ENCODE measurements at regions not wholly inside any gene's neighbourhood (a gene's known extent, or its start where the extent isn't known, plus 50 kb on each side); places are given as distances from the start of the nearest gene placed in this dataset.
"Not testable (repeated sequence)": the region's sequence is repeated elsewhere in the genome, so short reads cannot be mapped to it uniquely, and the experiment has no call there.

DNA sequence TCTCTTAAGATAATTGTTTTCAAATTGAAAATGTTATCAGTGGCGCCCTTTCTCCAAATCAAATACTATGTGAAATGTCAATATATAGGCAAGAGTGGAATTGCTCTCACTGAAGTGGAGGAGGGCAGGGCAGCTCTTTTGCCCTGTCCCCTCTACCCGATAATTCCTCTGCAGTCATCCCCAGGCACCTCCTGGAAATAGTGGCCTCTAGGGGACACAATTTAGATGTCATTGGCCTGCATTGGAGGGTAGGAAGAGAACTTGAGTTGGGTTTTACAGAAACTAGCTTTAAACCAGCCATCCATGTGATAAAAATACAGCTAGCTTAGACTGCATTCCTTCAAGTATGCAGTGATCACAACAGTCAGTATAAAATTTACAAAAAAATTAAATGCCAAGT is 288.9 kb downstream of the EDEM1 start:
- no peak for DNase-seq (ENCODE audit: low read depth)

GRCh38 chr3:5479229-5479799 is 291.8 kb downstream of the EDEM1 start:
- DNase-seq (ENCODE audit: low read depth), result no peak

GRCh38 chr3:5480190-5480589 is 292.7 kb downstream of the EDEM1 start:
- DNase-seq (ENCODE audit: low read depth), result no peak

- DNase-seq (ENCODE audit: low read depth), result no peak
These were observed 297.9 kb downstream of the EDEM1 start for GRCh38 chr3:5485427-5485826.

- no peak for DNase-seq (ENCODE audit: low read depth)
These were observed 301.3 kb downstream of the EDEM1 start for GRCh38 chr3:5488771-5489170.

DNA sequence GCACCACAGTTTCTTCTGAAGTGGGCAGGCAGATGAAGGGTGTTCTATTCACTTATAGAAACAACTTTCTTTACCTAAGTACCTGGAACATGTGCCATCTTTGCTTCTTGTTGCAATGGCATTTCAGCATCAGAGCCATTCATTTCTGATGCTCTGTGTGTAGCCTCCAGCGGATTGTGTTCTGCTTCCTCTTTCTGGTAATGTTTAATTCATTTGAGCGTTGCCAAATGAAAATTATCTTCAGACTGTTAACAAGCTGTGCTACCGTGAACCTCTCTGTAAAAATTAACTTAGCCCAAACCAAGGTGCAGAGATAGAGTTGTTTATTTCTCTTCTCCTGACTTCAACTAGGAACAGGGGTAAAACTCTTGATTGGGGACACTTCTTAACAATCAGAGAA is 302.0 kb downstream of the EDEM1 start:
- DNase-seq (ENCODE audit: low read depth), result no peak

DNA sequence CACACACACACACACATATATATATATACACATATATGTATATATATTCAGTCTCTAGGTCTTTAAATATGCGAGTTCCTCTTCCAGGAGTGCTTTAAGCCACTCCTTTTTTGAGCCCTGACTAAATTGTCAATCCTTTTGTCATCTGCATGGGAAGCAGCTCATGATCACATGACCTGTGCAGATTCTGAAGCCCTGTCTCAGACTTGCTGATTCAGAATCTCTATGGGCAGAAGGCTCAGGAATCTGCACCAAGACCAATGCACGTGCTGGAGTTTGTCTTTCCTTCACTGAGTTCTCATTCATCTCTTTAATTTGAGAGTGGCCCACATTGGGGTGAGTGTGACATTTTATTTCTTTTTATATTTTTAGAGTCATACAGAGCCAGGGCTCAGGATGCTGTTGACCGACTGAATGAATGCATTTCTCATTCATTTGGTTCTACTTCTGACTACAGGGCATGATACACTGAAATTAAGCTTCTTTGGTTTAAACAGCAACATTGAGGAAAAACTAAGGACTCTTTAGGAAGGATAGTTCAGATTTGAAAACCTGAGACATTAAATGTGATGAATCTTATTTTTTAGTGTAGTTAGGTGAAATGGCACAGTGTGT is 307.5 kb downstream of the EDEM1 start:
- DNase-seq (ENCODE audit: low read depth), result no peak

GRCh38 chr3:5497497-5497896 is 310.0 kb downstream of the EDEM1 start:
- DNase-seq (ENCODE audit: low read depth), result no peak

DNA sequence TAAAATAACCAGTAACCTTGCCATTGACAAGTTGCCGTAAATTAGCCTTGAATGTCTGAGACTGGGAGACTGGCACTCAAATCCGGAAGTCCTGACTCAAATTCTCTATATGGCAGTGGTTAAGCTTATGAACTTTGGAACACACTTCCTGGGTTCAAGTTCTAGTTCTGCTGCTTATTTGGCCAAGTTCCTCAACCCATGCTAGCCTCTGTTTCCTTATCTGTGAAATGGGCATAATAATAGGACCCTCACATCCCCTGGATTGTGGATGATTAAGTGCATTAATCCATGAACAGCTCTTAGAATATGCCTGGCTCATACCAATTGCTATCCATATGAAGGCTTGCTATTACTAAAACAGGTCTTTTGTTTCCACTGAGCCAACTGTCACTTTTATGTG is 311.5 kb downstream of the EDEM1 start:
- DNase-seq (ENCODE audit: low read depth), result no peak

DNA sequence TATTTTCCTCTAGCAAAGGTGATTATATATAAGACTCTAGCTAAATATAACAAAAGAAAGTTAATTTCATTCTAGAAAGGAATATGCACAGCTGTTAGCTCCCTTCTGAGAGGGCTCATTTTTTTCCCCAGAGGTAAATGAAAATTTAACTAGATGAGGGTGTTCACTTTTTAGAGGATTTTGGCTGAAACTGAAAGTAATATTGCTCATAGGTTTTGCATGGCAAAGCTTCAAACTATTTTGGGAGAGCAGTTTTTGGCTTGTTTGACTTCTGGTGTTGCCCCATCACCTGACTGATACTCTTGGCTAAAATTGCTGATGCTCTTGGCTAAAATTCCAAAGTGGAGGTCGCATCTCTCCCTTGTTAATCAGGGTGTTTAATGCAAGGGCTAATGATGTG is 311.9 kb downstream of the EDEM1 start:
- no peak for DNase-seq (ENCODE audit: low read depth)

DNA sequence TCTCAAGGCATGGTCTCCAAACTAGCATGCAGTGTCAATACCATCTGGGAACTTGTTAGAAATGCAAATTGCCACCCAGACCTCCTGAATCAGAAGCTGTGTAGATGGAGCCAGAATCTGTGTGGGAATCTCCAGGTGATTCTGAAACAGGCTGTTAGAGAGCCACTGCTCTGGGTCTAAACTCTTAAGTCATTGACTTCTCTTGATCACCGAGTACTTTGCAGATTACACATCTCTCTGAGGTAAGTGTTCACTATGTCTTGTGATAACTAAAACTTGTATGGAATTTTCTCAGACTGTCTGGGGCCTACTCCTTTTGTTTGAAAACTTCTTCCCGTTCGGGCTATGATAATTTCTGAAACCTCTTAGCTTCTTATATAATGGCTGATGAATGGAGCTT is 315.6 kb downstream of the EDEM1 start:
- no peak for DNase-seq (ENCODE audit: low read depth)

DNA sequence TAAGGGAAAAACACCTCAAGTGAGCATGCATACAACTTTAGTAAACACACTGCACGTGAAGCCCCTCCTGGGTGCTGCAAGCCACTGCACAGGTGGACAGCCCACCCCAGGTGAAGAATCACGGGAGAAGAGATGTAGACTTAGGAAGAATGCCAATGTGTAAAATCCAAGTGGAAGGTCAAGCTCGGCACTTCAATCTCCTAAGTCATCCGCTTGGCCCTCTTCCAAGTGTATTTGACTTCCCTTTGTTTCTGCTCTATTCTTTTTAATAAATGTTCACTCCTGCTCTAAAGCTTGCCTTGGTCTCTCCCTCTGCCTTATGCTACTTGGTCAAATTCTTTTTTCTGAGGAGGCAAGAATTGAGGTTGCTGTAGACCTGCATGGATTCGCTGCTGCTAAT is 316.6 kb downstream of the EDEM1 start:
- no peak for DNase-seq (ENCODE audit: low read depth)

DNA sequence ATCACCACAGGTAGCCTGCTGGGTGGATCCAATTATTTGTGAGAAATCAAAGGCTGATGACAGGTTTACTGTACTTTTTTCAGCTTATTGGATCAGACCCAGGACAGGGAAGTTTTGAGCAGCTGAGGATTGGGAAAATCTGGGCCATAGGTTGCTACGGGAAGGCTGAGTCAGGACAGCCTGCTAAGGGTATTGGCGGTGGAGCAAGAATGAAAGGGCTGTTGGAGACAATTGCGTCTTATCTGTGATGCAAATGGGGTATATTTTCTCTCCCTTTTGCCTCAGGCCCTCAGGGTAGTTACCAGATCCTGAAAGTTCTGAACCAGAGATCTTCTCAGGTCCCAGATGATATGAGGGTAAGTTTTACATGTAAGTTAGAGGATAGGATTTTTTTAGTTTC is 317.7 kb downstream of the EDEM1 start:
- no peak for DNase-seq (ENCODE audit: low read depth)

GRCh38 chr3:5505997-5506396 is 318.5 kb downstream of the EDEM1 start:
- no peak for DNase-seq (ENCODE audit: low read depth)

GRCh38 chr3:5508860-5509259 is 321.4 kb downstream of the EDEM1 start:
- not testable (repeated sequence) for DNase-seq (ENCODE audit: low read depth)

- DNase-seq (ENCODE audit: low read depth), result no peak
These were observed 322.8 kb downstream of the EDEM1 start for GRCh38 chr3:5510300-5510699.

GRCh38 chr3:5517921-5518320 is 330.4 kb downstream of the EDEM1 start:
- no peak for DNase-seq (ENCODE audit: low read depth)

- no peak for DNase-seq (ENCODE audit: low read depth)
These were observed 332.7 kb downstream of the EDEM1 start for GRCh38 chr3:5520237-5520636.

DNA sequence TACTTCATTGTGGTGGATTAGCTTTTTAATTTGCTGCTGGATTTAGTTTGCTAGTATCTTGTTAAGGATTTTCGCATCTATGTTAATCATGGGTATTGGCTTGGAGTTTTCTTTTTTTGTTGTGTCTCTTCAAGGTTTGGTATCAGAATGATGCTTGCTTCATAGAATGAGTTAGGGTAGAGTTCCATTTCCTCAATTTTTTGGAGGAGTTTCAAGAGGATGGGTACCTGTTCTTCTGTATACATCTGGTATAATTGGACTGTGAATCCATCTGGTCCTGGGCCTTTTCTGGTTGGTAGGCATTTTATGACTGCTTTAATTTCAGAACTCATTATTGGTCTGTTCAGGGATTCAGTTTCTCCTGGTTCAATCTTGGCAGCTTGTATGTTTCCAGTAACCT is 335.6 kb downstream of the EDEM1 start:
- no peak for DNase-seq (ENCODE audit: low read depth)

DNA sequence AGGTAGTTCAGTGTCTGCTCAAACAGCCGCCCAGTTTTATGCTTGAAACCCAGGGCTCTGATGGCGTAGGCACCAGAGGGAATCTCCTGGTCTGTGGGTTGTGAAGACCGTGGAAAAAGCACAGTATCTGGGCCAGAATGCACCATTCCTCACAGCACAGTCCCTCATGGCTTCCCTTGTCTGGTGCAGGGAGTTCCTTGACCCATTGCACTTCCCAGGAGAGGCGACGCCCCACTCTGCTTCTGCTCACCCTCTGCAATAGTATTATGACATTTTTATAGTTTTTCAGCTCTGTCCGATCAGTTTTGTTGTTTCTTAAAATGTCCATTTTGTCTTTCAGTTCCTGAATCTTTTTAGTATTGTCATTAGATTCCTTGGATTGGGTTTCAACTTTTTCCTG is 343.5 kb downstream of the EDEM1 start:
- DNase-seq (ENCODE audit: low read depth), result no peak

- no peak for DNase-seq (ENCODE audit: low read depth)
These were observed 344.3 kb downstream of the EDEM1 start for GRCh38 chr3:5531741-5532290.

DNA sequence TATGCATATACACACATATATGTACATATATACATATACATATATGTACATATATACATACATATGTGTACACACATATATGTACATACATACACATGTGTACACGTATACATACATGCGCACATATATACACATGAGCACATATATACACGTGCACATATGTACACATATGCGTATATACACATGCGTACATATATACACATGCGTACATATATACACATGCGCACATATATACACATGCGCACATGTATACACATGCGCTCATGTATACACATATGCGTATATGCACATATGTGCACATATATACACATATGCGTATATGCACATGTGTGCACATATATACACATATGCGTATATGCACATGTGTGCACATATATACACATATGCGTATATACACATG is 353.0 kb downstream of the EDEM1 start:
- no peak for DNase-seq (ENCODE audit: low read depth)

DNA sequence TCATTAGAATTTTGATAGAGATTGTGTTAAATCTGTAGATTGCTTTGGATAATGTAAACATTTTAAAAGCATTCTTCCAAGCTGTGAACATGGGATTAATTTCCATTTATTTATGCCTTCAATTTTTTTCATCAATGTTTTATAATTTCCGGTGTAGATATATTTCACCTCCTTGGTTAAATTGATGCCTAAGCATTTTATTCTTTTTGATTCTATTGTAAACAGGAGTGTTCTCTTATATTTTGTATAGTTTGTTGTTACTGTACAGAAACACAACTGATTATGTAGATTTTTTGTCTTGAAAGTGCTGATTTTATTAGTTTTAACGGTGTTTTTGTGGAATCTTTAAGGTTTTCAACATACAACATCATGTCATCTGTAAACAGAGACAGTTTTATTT is 355.0 kb downstream of the EDEM1 start:
- no peak for DNase-seq (ENCODE audit: low read depth)

DNA sequence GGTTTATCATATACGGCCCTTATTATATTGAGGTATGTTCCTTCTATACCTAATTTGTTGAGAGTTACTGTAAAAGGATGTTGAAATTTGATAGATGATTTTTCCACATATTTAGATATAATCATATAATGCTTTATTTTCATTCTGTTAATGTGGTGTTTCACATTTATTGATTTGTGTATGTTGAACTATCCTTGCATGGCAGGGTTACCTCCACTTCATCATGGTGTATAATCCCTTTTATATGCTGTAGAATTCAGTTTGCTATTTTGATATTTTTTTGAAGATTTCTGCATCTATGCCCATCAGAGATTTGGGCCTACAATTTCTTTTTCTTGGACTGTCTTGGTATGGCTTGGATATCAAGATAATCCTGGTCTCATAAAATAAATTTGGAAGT is 355.5 kb downstream of the EDEM1 start:
- no peak for DNase-seq (ENCODE audit: low read depth)

Measured in amniotic epithelial cell (primary cell).